WTC11 (cell line): ENCODE measurements at regions not wholly inside any gene's neighbourhood (a gene's known extent, or its start where the extent isn't known, plus 50 kb on each side); places are given as distances from the start of the nearest gene placed in this dataset.

Source experiments
- ATAC-seq: fragments of 200-7000 bp; cut with Tn5 transposase; 2 replicates; pipeline ENCODE4 v1.10.0; 2021; ENCODE audit warnings: mild to moderate bottlenecking, moderate library complexity
- CTCF ChIA-PET: fragments of 300-600 bp; sonication (Branson Sonifier 250); formaldehyde crosslinking; loops from one replicate; lab custom pipeline; 2021; ENCODE audit warnings: antibody characterized with exemption; lab: Charles Lee
- POLR2A ChIA-PET: fragments of 350-600 bp; sonication (Branson Sonifier 250); formaldehyde crosslinking; loops from one replicate; lab custom pipeline; 2021; ENCODE audit warnings: antibody characterized with exemption; lab: Charles Lee
- DNase-seq: peaks from one replicate; pipeline ENCODE4 v3.0.0; 2021; ENCODE audit warnings: low spot score
- H3K27ac Mint-ChIP-seq: 2 replicates; pipeline ENCODE4 v1.8.0; 2021; ENCODE audit warnings: mixed read lengths
- H3K27me3 Mint-ChIP-seq: 2 replicates; pipeline ENCODE4 v1.8.0; 2021; ENCODE audit warnings: low read depth, mild to moderate bottlenecking, moderate library complexity, mixed read lengths
- H3K36me3 Mint-ChIP-seq: 2 replicates; pipeline ENCODE4 v1.8.0; 2021; ENCODE audit warnings: mixed read lengths
- H3K4me1 Mint-ChIP-seq: 2 replicates; pipeline ENCODE4 v1.8.0; 2022; ENCODE audit warnings: mixed read lengths
- H3K4me3 Mint-ChIP-seq: 2 replicates; pipeline ENCODE4 v1.8.0; 2021; ENCODE audit warnings: mild to moderate bottlenecking, moderate library complexity, mixed read lengths
- H3K9me3 Mint-ChIP-seq: 2 replicates; pipeline ENCODE4 v1.8.0; 2021; ENCODE audit warnings: mixed read lengths
- FOXK1 ChIP-seq: sonication (generic); formaldehyde crosslinking; IDR thresholded peaks from 2 replicates; pipeline ENCODE4 v1.8.0; 2022; ENCODE audit warnings: mild to moderate bottlenecking, moderate library complexity, missing genetic modification reagents
- HMGA2 ChIP-seq: fragments of 250-450 bp; sonication (Bioruptor Pico); IDR thresholded peaks from 2 replicates; pipeline ENCODE4 v1.4.0; 2021; ENCODE audit warnings: mild to moderate bottlenecking, moderate library complexity
- KAT7 ChIP-seq: sonication (generic); formaldehyde crosslinking; IDR thresholded peaks from 2 replicates; pipeline ENCODE4 v1.8.1; 2023; ENCODE audit warnings: missing genetic modification reagents, mild to moderate bottlenecking, borderline replicate concordance
- MXD4 ChIP-seq: fragments of 250-450 bp; sonication (Bioruptor Pico); IDR thresholded peaks from 2 replicates; pipeline ENCODE4 v1.8.0; 2021; ENCODE audit warnings: mild to moderate bottlenecking, moderate library complexity, borderline replicate concordance
- MYBL2 ChIP-seq: sonication (generic); formaldehyde crosslinking; IDR thresholded peaks from 2 replicates; pipeline ENCODE4 v1.8.1; 2023; ENCODE audit warnings: mild to moderate bottlenecking, moderate library complexity, missing genetic modification reagents
- NFATC4 ChIP-seq: fragments of 250-450 bp; sonication (Bioruptor Pico); IDR thresholded peaks from 2 replicates; pipeline ENCODE4 v1.9.0; 2021; ENCODE audit warnings: mild to moderate bottlenecking
- NR1H2 ChIP-seq: sonication (generic); formaldehyde crosslinking; IDR thresholded peaks from 2 replicates; pipeline ENCODE4 v1.9.0; 2021; ENCODE audit warnings: mild to moderate bottlenecking, moderate library complexity, missing genetic modification reagents
- NR2C2 ChIP-seq: sonication (generic); formaldehyde crosslinking; IDR thresholded peaks from 2 replicates; pipeline ENCODE4 v1.8.0; 2022; ENCODE audit warnings: mild to moderate bottlenecking, missing genetic modification reagents
- OVOL2 ChIP-seq: fragments of 250-450 bp; sonication (Bioruptor Pico); IDR thresholded peaks from 2 replicates; pipeline ENCODE4 v1.9.0; 2021; ENCODE audit warnings: mild to moderate bottlenecking, borderline replicate concordance
- TEAD1 ChIP-seq: sonication (generic); formaldehyde crosslinking; IDR thresholded peaks from 2 replicates; pipeline ENCODE4 v1.8.0; 2022; ENCODE audit warnings: mild to moderate bottlenecking, missing genetic modification reagents
- TEAD4 ChIP-seq: sonication (generic); formaldehyde crosslinking; IDR thresholded peaks from 2 replicates; pipeline ENCODE4 v1.8.0; 2022; ENCODE audit warnings: mild to moderate bottlenecking, missing genetic modification reagents
- ZNF138 ChIP-seq: sonication (generic); formaldehyde crosslinking; conservative IDR thresholded peaks from 2 replicates; pipeline ENCODE4 v1.8.1; 2022; ENCODE audit warnings: mild to moderate bottlenecking, moderate library complexity, missing genetic modification reagents
- ZNF423 ChIP-seq: fragments of 250-450 bp; sonication (Bioruptor Pico); IDR thresholded peaks from 2 replicates; pipeline ENCODE4 v2.1.2; 2022; ENCODE audit warnings: mild to moderate bottlenecking, moderate library complexity
- ZNF671 ChIP-seq: fragments of 250-450 bp; sonication (Bioruptor Pico); IDR thresholded peaks from 2 replicates; pipeline ENCODE4 v1.8.0; 2021; ENCODE audit warnings: mild to moderate bottlenecking
- TF ChIP-seq, protein P1 (sequence below): sonication (generic); formaldehyde crosslinking; IDR thresholded peaks from 2 replicates; pipeline ENCODE4 v1.8.0; 2022; ENCODE audit warnings: mild to moderate bottlenecking, missing genetic modification reagents
- TF ChIP-seq, protein P2 (sequence below): fragments of 250-450 bp; sonication (Bioruptor Pico); IDR thresholded peaks from 2 replicates; pipeline ENCODE4 v1.9.0; 2021; ENCODE audit warnings: mild to moderate bottlenecking
- TF ChIP-seq, protein P3 (sequence below): fragments of 250-450 bp; sonication (Bioruptor Pico); IDR thresholded peaks from 2 replicates; pipeline ENCODE4 v1.9.0; 2021; ENCODE audit warnings: mild to moderate bottlenecking
- TF ChIP-seq, protein P4 (sequence below): sonication (generic); formaldehyde crosslinking; IDR thresholded peaks from 2 replicates; pipeline ENCODE4 v1.8.1; 2023; ENCODE audit warnings: mild to moderate bottlenecking, missing genetic modification reagents, moderate library complexity
- TF ChIP-seq, protein P5 (sequence below): sonication (generic); formaldehyde crosslinking; IDR thresholded peaks from 2 replicates; pipeline ENCODE4 v1.8.1; 2023; ENCODE audit warnings: mild to moderate bottlenecking, missing genetic modification reagents
- TF ChIP-seq, protein P6 (sequence below): sonication (generic); formaldehyde crosslinking; IDR thresholded peaks from 2 replicates; pipeline ENCODE4 v1.8.1; 2023; ENCODE audit warnings: mild to moderate bottlenecking, missing genetic modification reagents

DNA sequence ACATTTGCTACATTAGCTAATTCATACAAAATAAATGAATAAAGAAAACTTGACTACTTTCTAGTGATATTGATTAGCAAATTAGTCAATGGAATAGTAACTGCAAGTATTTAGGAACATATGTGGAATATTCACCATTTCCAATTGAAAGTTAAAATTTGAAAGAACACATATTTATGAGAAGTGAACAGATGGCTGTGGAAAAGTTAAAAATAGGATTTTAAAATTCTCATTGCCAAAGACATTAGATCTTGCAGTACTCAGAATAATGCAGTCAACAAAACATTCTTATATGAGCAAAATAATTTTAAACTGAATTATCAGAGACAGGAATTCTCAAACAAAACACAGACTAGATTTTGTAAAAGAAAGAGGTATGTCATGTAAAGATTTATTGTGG lies 613.9 kb upstream of the NOVA1 start:
- TF ChIP-seq TEAD4 (no peak), KAT7 (no peak), ZNF671 (CRISPR knock-in tag) (no peak), MYBL2 (CRISPR knock-in tag) (no peak), MXD4 (CRISPR knock-in tag) (no peak), NR1H2 (CRISPR knock-in tag) (no peak), FOXK1 (CRISPR knock-in tag) (no peak), ZNF423 (CRISPR knock-in tag) (no peak), OVOL2 (no peak), TEAD1 (CRISPR knock-in tag) (no peak), ZNF138 (CRISPR knock-in tag) (no peak), NFATC4 (CRISPR knock-in tag) (no peak)
- TF ChIP-seq, protein P1, sequence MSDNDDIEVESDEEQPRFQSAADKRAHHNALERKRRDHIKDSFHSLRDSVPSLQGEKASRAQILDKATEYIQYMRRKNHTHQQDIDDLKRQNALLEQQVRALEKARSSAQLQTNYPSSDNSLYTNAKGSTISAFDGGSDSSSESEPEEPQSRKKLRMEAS (CRISPR knock-in tag): no peak
- TF ChIP-seq, protein P2, sequence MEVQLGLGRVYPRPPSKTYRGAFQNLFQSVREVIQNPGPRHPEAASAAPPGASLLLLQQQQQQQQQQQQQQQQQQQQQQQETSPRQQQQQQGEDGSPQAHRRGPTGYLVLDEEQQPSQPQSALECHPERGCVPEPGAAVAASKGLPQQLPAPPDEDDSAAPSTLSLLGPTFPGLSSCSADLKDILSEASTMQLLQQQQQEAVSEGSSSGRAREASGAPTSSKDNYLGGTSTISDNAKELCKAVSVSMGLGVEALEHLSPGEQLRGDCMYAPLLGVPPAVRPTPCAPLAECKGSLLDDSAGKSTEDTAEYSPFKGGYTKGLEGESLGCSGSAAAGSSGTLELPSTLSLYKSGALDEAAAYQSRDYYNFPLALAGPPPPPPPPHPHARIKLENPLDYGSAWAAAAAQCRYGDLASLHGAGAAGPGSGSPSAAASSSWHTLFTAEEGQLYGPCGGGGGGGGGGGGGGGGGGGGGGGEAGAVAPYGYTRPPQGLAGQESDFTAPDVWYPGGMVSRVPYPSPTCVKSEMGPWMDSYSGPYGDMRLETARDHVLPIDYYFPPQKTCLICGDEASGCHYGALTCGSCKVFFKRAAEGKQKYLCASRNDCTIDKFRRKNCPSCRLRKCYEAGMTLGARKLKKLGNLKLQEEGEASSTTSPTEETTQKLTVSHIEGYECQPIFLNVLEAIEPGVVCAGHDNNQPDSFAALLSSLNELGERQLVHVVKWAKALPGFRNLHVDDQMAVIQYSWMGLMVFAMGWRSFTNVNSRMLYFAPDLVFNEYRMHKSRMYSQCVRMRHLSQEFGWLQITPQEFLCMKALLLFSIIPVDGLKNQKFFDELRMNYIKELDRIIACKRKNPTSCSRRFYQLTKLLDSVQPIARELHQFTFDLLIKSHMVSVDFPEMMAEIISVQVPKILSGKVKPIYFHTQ (CRISPR knock-in tag): no peak
- TF ChIP-seq, protein P3, sequence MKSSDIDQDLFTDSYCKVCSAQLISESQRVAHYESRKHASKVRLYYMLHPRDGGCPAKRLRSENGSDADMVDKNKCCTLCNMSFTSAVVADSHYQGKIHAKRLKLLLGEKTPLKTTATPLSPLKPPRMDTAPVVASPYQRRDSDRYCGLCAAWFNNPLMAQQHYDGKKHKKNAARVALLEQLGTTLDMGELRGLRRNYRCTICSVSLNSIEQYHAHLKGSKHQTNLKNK (CRISPR knock-in tag): no peak
- TF ChIP-seq, protein P4, sequence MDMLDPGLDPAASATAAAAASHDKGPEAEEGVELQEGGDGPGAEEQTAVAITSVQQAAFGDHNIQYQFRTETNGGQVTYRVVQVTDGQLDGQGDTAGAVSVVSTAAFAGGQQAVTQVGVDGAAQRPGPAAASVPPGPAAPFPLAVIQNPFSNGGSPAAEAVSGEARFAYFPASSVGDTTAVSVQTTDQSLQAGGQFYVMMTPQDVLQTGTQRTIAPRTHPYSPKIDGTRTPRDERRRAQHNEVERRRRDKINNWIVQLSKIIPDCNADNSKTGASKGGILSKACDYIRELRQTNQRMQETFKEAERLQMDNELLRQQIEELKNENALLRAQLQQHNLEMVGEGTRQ: no peak
- TF ChIP-seq, protein P5, sequence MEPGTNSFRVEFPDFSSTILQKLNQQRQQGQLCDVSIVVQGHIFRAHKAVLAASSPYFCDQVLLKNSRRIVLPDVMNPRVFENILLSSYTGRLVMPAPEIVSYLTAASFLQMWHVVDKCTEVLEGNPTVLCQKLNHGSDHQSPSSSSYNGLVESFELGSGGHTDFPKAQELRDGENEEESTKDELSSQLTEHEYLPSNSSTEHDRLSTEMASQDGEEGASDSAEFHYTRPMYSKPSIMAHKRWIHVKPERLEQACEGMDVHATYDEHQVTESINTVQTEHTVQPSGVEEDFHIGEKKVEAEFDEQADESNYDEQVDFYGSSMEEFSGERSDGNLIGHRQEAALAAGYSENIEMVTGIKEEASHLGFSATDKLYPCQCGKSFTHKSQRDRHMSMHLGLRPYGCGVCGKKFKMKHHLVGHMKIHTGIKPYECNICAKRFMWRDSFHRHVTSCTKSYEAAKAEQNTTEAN (CRISPR knock-in tag): no peak
- TF ChIP-seq, protein P6, sequence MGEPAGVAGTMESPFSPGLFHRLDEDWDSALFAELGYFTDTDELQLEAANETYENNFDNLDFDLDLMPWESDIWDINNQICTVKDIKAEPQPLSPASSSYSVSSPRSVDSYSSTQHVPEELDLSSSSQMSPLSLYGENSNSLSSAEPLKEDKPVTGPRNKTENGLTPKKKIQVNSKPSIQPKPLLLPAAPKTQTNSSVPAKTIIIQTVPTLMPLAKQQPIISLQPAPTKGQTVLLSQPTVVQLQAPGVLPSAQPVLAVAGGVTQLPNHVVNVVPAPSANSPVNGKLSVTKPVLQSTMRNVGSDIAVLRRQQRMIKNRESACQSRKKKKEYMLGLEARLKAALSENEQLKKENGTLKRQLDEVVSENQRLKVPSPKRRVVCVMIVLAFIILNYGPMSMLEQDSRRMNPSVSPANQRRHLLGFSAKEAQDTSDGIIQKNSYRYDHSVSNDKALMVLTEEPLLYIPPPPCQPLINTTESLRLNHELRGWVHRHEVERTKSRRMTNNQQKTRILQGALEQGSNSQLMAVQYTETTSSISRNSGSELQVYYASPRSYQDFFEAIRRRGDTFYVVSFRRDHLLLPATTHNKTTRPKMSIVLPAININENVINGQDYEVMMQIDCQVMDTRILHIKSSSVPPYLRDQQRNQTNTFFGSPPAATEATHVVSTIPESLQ (CRISPR knock-in tag): no peak
- DNase-seq: no peak
- H3K4me1 Mint-ChIP-seq: peaks cover 4% of the 10 kb centered on the region; the same call in 1 of the 2 replicates
- H3K36me3 Mint-ChIP-seq: peaks cover 4% of the 10 kb centered on the region
- no peak overlapping the region for H3K4me3 Mint-ChIP-seq
- POLR2A ChIA-PET: no interaction called here
- H3K27me3 Mint-ChIP-seq: no peaks in the 10 kb centered on the region
- no peak overlapping the region for H3K27ac Mint-ChIP-seq
- peaks cover 16% of the 10 kb centered on the region for H3K9me3 Mint-ChIP-seq
- CTCF ChIA-PET: no interaction called here
- no peak for ATAC-seq

DNA sequence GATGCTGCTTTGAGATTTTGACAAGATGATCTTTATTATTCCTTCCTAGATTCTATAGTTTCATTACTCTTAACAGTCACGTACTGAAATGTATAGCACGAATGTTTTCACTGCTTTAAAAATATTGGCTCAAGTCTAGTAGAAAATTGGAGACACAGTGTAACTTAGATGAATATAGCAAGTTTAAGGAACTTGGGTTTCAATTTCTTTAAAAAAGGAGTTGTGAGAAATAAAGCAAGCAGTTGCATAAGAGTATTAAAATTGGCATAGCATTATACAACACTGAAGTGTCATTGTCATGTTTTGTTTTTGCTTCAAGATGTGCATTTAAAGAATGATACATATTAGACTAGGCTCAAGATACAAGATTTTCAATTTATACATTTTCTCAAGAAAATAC lies 624.8 kb upstream of the NOVA1 start:
- ATAC-seq: no peak
- ChIA-PET CTCF (no interaction called here), POLR2A (no interaction called here)

More for the DNA sequence above, 624.8 kb upstream of the NOVA1 start:
- peaks cover 30% of the 10 kb centered on the region for H3K36me3 Mint-ChIP-seq
- no peak for DNase-seq
- TF ChIP-seq, protein P3 (CRISPR knock-in tag): no peak
- TF ChIP-seq MYBL2 (CRISPR knock-in tag) (no peak), HMGA2 (CRISPR knock-in tag) (no peak), NR2C2 (CRISPR knock-in tag) (no peak)
- TF ChIP-seq, protein P4: no peak
- TF ChIP-seq, protein P1 (CRISPR knock-in tag): no peak
- TF ChIP-seq, all 79 proteins: peak for 0
- Mint-ChIP-seq H3K4me3 (no peak overlapping the region), H3K27me3 (no peaks in the 10 kb centered on the region), H3K9me3 (peaks cover 33% of the 10 kb centered on the region), H3K27ac (no peak overlapping the region), H3K4me1 (peaks cover 11% of the 10 kb centered on the region; the same call in 1 of the 2 replicates)
